HG02763 (cell line): ENCODE measurements at regions not wholly inside any gene's neighbourhood (a gene's known extent, or its start where the extent isn't known, plus 50 kb on each side); places are given as distances from the start of the nearest gene placed in this dataset.
"Not testable (repeated sequence)": the region's sequence is repeated elsewhere in the genome, so short reads cannot be mapped to it uniquely, and the experiment has no call there.

Experiments used
- ATAC-seq: cut with Tn5 transposase; IDR thresholded peaks from one replicate; pipeline ENCODE4 v1.9.1; 2021; ENCODE audit warnings: mild to moderate bottlenecking, moderate library complexity; ENCODE audit not compliant: unreplicated experiment

DNA sequence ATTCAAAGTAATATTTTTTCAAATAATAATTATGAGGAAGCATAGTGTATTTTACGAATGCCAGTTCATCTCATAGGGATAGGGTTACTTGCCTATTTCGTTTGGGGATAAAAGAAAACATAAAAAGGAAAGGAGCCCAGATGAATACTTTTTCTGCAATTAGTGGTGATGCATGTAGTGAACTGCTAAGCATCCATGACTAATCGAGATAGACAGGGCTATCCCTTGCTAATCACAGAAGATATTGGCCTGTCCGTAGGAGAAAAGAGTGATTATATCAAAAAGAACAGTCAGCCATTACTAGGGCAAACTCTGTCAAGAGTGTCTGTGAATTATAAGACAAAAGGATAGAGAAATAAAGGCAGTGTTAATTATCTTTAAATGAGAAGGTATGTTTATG is 746.1 kb downstream of the C4orf33 start:
- ATAC-seq = no peak

DNA sequence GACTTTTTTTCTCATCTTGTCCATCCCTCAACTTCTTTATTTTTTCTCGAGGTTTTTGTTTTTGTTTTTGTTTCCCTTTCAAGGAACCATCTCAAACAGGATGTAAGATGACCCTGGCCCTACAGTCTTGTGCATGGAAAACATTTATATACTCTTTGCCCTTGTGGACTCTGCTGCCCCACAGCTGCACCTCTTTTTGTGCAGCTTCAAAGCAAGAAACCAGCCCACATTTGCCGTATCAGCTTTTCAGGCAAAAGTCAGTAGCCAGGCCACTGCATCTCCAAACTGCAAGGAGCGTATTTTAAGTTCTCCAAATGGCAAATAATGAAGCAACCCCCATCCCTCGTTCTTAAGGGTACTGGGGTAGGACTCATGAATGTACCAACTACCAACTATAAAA is 756.5 kb downstream of the C4orf33 start:
- ATAC-seq = no peak

DNA sequence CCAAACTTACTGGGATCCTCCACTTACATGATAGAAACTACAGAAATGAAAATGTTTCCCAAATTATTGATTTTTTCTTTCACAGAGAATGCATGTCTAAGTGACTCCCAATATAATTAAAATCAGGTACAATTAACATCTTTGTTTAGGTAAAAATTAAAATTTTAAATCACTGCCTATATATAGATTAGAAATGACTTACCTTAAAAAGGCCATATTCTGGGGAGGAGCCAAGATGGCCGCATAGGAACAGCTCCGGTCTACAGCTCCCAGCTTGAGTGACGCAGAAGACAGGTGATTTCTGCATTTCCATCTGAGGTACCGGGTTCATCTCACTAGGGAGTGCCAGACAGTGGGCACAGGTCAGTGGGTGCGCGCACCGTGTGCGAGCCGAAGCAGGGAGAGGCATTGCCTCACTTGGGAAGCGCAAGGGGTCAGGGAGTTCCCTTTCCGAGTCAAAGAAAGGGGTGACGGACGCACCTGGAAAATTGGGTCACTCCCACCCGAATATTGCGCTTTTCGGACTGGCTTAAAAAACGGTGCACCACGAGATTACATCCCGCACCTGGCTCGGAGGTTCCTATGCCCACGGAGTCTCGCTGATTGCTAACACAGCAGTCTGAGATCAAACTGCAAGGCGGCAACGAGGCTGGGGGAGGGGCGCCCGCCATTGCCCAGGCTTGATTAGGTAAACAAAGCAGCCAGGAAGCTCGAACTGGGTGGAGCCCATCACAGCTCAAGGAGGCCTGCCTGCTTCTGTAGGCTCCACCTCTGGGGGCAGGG is 757.9 kb downstream of the C4orf33 start:
- ATAC-seq = not testable (repeated sequence)

DNA sequence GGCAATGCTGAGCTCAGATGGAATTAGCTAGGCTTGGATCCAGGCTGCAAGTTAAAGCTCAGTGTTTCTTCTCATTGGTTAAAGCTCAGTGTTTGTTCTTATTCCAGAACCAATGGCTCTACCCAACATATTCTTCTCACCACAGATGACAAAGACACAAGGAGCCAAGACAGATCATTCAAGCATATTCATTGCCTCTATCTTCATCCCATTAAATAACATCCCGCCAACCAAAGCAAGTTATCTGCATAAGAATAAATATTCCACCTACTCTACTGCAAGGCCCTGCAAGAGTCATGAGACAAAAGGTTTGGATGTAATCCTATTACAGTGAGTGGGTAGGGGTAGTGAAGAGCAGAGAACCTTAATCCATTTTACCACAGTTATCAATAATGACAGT is 766.5 kb downstream of the C4orf33 start:
- ATAC-seq = no peak

GRCh38 chr4:129863206-129863605 is 767.3 kb downstream of the C4orf33 start:
- ATAC-seq = no peak

DNA sequence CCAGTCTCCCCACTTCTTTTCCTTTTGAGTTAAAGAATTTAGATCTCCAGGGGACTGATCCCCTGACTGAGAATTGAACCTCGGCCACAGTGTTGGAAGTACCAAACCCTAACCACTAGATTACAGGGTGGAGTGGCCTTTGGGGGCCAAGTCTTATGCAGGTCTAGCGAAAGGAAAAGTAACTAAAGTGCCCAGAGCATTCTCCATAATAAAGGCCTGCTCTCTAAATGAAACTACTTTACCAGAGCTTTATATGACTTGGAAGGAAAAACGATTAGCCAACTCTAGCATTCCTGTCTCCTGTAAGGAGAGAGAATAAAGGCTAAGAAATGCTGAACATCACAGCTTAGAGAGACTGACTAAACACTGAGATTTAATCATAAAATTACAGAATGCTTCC is 788.0 kb downstream of the C4orf33 start:
- no peak for ATAC-seq

- no peak for ATAC-seq
Observed at GRCh38 chr4:129897111-129897510, 801.2 kb downstream of the C4orf33 start.

DNA sequence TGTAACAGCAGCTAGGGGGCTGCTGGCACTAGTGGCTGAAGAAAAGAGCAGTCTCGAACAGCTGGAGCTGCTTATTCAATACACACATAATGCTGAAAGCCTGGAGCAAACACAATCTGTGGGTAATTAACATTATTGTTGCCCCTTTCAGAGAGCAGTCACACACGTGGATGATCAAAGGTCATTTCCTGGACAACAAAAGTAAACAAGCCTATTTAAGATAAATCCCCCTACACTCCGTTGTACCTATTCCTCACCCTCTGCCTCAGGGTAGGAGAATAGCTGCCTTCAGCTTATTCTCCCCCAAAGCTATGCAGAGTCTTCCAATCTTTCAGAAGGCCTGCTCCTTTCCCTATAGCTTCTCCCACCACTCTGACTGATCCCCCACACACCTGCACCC is 803.9 kb downstream of the C4orf33 start:
- no peak for ATAC-seq

- ATAC-seq = no peak
Observed at GRCh38 chr4:129900430-129900953, 804.5 kb downstream of the C4orf33 start.

- ATAC-seq = no peak
Observed at GRCh38 chr4:129901205-129901604, 805.3 kb downstream of the C4orf33 start.

DNA sequence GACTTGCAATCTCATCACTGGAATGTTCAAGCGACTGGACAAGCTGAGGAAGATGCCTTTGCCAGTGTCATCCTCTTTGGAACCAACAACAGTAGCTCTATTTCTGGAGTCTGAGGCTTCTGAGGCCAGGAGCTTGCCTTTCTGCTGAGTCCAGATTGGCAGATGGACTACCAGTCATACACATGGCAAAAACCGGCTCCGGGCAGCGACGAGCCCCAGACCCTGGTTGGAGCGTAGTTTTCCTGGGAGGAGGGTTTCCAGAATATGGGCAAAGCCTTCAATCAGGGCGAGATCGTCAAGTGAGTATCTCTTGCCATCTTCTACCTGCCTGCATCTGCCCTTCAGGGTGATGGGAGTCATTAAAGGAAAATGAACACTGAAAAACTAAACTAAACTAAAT is 807.9 kb downstream of the C4orf33 start:
- no peak for ATAC-seq

- ATAC-seq = no peak
Observed at GRCh38 chr4:129905256-129905655, 809.3 kb downstream of the C4orf33 start.

- no peak for ATAC-seq
Observed at GRCh38 chr4:129908117-129908516, 812.2 kb downstream of the C4orf33 start.

DNA sequence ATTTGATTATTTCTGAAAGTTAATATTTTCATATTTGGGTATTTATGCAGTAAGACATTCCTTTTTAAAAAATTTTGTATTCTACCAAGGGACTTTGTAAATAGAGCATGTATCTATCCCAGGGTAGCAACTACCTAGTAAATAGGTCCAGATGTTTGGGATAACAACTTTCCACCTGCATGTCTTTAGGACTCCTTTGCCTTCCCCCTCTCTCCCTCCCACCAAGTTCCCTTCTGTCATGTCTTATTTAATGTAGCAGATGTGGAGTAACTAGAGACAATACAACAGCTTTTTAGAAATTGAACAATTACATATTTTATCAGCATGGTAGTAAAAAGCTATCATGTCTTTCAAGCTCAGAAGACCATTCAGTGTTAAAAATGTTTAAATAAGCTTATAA is 821.0 kb downstream of the C4orf33 start:
- ATAC-seq = no peak

- no peak for ATAC-seq
Observed at GRCh38 chr4:129917651-129918050, 821.7 kb downstream of the C4orf33 start.

GRCh38 chr4:129926936-129927335 is 831.0 kb downstream of the C4orf33 start:
- no peak for ATAC-seq

DNA sequence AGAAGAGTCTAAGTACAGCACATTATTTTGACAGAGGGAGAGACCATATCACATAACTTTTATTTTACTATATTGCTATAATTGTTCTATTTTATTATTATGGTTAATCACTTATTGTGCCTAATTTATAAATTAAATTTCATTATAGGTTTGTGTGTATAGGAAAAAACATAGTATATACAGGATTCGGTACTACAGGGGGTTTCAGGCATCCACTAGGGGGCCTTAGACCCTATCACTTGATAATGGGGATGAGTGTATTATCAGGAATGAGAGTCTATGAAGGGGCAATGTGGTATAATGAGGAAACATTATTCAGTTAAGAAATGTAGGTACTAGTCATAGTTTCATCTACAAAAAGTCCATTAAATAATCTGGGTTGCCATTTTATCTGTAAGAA is 833.1 kb downstream of the C4orf33 start:
- ATAC-seq = no peak

GRCh38 chr4:129929984-129930383 is 834.0 kb downstream of the C4orf33 start:
- no peak for ATAC-seq

DNA sequence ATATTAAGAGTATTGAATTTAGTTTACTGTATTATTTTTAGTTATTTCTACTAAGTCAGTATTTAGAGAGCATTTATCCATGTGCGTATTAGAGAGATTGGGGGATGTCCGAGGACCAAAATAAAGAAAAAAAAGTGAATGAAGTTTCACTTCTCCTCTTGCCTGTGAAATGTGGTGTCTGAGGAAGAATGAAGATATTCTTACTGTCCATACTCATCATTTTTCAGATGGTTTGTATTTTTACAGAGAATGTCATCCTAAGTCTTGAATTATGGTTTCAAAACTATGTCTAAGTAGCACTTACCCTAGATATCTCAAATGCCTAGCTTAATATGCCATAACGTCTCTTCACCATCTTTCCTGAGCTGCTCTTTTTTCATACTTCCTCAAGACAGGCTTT is 854.3 kb downstream of the C4orf33 start:
- ATAC-seq = no peak

- no peak for ATAC-seq
Observed at GRCh38 chr4:129966175-129966574, 870.2 kb downstream of the C4orf33 start.

DNA sequence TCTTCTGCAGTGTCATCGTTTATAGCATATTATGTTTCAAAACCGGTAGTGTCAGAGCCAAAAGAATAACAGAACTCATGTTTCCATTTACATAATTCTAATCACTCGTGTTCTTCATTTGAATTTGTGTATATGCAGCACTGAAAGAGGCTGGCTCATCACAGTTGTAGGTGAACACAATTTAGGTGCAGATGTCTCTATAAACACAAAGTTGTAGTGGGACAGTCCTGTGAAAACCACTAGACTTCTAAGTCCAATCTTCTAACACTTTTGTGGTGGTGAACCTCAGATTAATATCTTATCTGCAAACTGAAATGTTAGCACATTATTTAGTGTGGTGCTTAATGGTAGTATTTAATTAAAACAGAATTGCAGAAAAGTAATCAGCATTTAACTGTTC is 872.4 kb downstream of the C4orf33 start:
- no peak for ATAC-seq

GRCh38 chr4:129968778-129969177 is 872.8 kb downstream of the C4orf33 start:
- ATAC-seq = no peak

GRCh38 chr4:129970801-129971200 is 874.8 kb downstream of the C4orf33 start:
- no peak for ATAC-seq
